ENCODE measurements at regions not wholly inside any gene's neighbourhood (a gene's known extent, or its start where the extent isn't known, plus 50 kb on each side); places are given as distances from the start of the nearest gene placed in this dataset.

GRCh38 chr2:5187283-5187682, 504.9 kb upstream of the SOX11 start:
- TF ChIP-seq POLR2AphosphoS5 (IDR thresholded peaks at IDR 0.05; ENCODE audit: low read depth, low read length), result no peak
- TF ChIP-seq TAF1 (IDR thresholded peaks at IDR 0.05; ENCODE audit: borderline replicate concordance, insufficient read depth, low read length), result no peak
- TF ChIP-seq, protein P1, sequence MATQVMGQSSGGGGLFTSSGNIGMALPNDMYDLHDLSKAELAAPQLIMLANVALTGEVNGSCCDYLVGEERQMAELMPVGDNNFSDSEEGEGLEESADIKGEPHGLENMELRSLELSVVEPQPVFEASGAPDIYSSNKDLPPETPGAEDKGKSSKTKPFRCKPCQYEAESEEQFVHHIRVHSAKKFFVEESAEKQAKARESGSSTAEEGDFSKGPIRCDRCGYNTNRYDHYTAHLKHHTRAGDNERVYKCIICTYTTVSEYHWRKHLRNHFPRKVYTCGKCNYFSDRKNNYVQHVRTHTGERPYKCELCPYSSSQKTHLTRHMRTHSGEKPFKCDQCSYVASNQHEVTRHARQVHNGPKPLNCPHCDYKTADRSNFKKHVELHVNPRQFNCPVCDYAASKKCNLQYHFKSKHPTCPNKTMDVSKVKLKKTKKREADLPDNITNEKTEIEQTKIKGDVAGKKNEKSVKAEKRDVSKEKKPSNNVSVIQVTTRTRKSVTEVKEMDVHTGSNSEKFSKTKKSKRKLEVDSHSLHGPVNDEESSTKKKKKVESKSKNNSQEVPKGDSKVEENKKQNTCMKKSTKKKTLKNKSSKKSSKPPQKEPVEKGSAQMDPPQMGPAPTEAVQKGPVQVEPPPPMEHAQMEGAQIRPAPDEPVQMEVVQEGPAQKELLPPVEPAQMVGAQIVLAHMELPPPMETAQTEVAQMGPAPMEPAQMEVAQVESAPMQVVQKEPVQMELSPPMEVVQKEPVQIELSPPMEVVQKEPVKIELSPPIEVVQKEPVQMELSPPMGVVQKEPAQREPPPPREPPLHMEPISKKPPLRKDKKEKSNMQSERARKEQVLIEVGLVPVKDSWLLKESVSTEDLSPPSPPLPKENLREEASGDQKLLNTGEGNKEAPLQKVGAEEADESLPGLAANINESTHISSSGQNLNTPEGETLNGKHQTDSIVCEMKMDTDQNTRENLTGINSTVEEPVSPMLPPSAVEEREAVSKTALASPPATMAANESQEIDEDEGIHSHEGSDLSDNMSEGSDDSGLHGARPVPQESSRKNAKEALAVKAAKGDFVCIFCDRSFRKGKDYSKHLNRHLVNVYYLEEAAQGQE (IDR thresholded peaks at IDR 0.05; ENCODE audit: insufficient read depth in 1 of 2, low read depth in 2 of 2, low read length in 2 of 2), result no peak
- no peak for TF ChIP-seq FOXP2 (optimal IDR thresholded peaks at IDR 0.05; ENCODE audit: borderline replicate concordance, extremely low read depth, extremely low read length, insufficient read depth)
